CD4-positive, alpha-beta memory T cell (primary cell): ENCODE measurements at regions not wholly inside any gene's neighbourhood (a gene's known extent, or its start where the extent isn't known, plus 50 kb on each side); places are given as distances from the start of the nearest gene placed in this dataset.
A peak's percentile ranks its signal among the peaks of the same experiment; 100 is the strongest.

ENCODE experiments used
- CTCF ChIA-PET: fragments of 350-600 bp; sonication (Branson Sonifier 250); formaldehyde crosslinking; loops from one replicate; lab custom pipeline; 2021; ENCODE audit warnings: inconsistent platforms; ENCODE audit not compliant: partially characterized antibody; lab: Charles Lee
- POLR2A ChIA-PET: fragments of 350-600 bp; sonication (Branson Sonifier 250); formaldehyde crosslinking; loops from one replicate; lab custom pipeline; 2021; ENCODE audit not compliant: partially characterized antibody; lab: Charles Lee
- DNase-seq, 5 donors: peaks; one replicate each; pipeline versions ENCODE4 v3.0.0 to v3.0.0-alpha.2; 2020 to 2022; ENCODE audit warnings: mixed read lengths in 1 of 5
- H3K27ac ChIP-seq: one replicate; pipeline ENCODE4 v1.7.0; 2013; ENCODE audit warnings: low read depth, low read length
- H3K27me3 ChIP-seq: 2 replicates; pipeline ENCODE4 v1.7.0; 2013; ENCODE audit warnings: mild to moderate bottlenecking, low read length, moderate library complexity; ENCODE audit not compliant: insufficient read depth
- H3K36me3 ChIP-seq: 2 replicates; pipeline ENCODE4 v1.7.0; 2013; ENCODE audit warnings: mild to moderate bottlenecking, low read length, moderate library complexity; ENCODE audit not compliant: insufficient read depth
- H3K4me1 ChIP-seq: 2 replicates; pipeline ENCODE4 v1.7.0; 2013; ENCODE audit warnings: mild to moderate bottlenecking, low read length, moderate library complexity; ENCODE audit not compliant: insufficient read depth
- H3K4me3 ChIP-seq, 2 donors: one replicate each; pipeline ENCODE4 v1.7.0; 2013; ENCODE audit warnings: low read length in 2 of 2, mild to moderate bottlenecking in 1 of 2
- H3K9me3 ChIP-seq, 2 donors: one replicate each; pipeline ENCODE4 v1.7.0; 2013; ENCODE audit warnings: low read length in 2 of 2, control low read depth in 1 of 2; ENCODE audit not compliant: control insufficient read depth in 1 of 2
- H3K27ac Mint-ChIP-seq, 7 donors: one replicate each; pipeline ENCODE4 v1.8.0; 2020 to 2021; ENCODE audit warnings: mixed read lengths in 7 of 7, mild to moderate bottlenecking in 6 of 7, inconsistent platforms in 3 of 7, moderate library complexity in 3 of 7
- H3K27me3 Mint-ChIP-seq, 2 donors: one replicate each; pipeline ENCODE4 v1.8.0; 2020 to 2021; ENCODE audit warnings: mixed read lengths in 2 of 2
- H3K36me3 Mint-ChIP-seq, 2 donors: one replicate each; pipeline ENCODE4 v1.8.0; 2020 to 2021; ENCODE audit warnings: mixed read lengths in 2 of 2, inconsistent platforms in 1 of 2, mild to moderate bottlenecking in 1 of 2
- H3K4me1 Mint-ChIP-seq, 4 donors: one replicate each; pipeline ENCODE4 v1.8.0; 2020 to 2021; ENCODE audit warnings: mixed read lengths in 4 of 4, mild to moderate bottlenecking in 1 of 4
- H3K4me3 Mint-ChIP-seq, 8 donors: one replicate each; pipeline ENCODE4 v1.8.0; 2020 to 2021; ENCODE audit warnings: mixed read lengths in 8 of 8, mild to moderate bottlenecking in 7 of 8, moderate library complexity in 6 of 8, inconsistent platforms in 3 of 8
- H3K9me3 Mint-ChIP-seq, 8 donors: one replicate each; pipeline ENCODE4 v1.8.0; 2020 to 2021; ENCODE audit warnings: mixed read lengths in 8 of 8, mild to moderate bottlenecking in 5 of 8, inconsistent platforms in 3 of 8, moderate library complexity in 1 of 8
- intact Hi-C: fragments of 100-400 bp; cut with micrococcal nuclease; formaldehyde crosslinking; loops from one replicate; pipeline ENCODE4 v1.15.1; 2023

- peak overlapping the region; percentile 61 for H3K27ac ChIP-seq
- Mint-ChIP-seq H3K27ac (peak overlapping the region in 2 of 7 donors; percentile 81 to 95), H3K36me3 (peaks cover 0 to 22% of the 10 kb centered on the region in 2 donors), H3K27me3 (no peaks in the 10 kb centered on the region), H3K4me3 (peak overlapping the region in 2 of 8 donors; percentile 94 to 96), H3K4me1 (peaks cover 0 to 69% (median 8%) of the 10 kb centered on the region in 4 donors), H3K9me3 (no peaks in the 10 kb centered on the region)
- ChIA-PET CTCF (interaction anchor here (0.5 to 1.8 kb wide), 9 partner anchors 15 to 190 kb away, joined by 3 to 4 read pairs (median 3); no protein-coding TSS in a partner anchor), POLR2A (interaction anchor here (0.9 to 2.7 kb wide), 5 partner anchors 14 to 36 kb away, joined by 3 to 19 read pairs (median 7); no protein-coding TSS in a partner anchor)
- H3K9me3 ChIP-seq: no peaks in the 10 kb centered on the region
- no peak for DNase-seq
- H3K4me1 ChIP-seq: peaks cover 43% of the 10 kb centered on the region
- no peaks in the 10 kb centered on the region for H3K36me3 ChIP-seq
- intact Hi-C loops: no loop called here
- H3K4me3 ChIP-seq: peak overlapping the region; percentile 61
- no peaks in the 10 kb centered on the region for H3K27me3 ChIP-seq
Measured at GRCh38 chrY:7275751-7276150, 364.2 kb upstream of the AMELY start.

- DNase-seq: no peak
- no peaks in the 10 kb centered on the region for H3K36me3 ChIP-seq
- H3K9me3 ChIP-seq: no peaks in the 10 kb centered on the region
- H3K4me3 ChIP-seq: peak overlapping the region; percentile 61
- peak overlapping the region in 2 of 8 donors; percentile 94 to 96 for H3K4me3 Mint-ChIP-seq
- peak overlapping the region in 2 of 7 donors; percentile 81 to 95 for H3K27ac Mint-ChIP-seq
- intact Hi-C loops: no loop called here
- H3K27me3 ChIP-seq: no peaks in the 10 kb centered on the region
- H3K4me1 ChIP-seq: peaks cover 43% of the 10 kb centered on the region
- CTCF ChIA-PET: interaction anchor here (1.2 to 1.8 kb wide), 4 partner anchors 15 to 35 kb away, joined by 3 to 4 read pairs (median 4); no protein-coding TSS in a partner anchor
- H3K27me3 Mint-ChIP-seq: no peaks in the 10 kb centered on the region
- peaks cover 0 to 62% (median 8%) of the 10 kb centered on the region in 4 donors for H3K4me1 Mint-ChIP-seq
- peak overlapping the region; percentile 61 for H3K27ac ChIP-seq
- H3K9me3 Mint-ChIP-seq: no peaks in the 10 kb centered on the region
- peaks cover 0 to 19% of the 10 kb centered on the region in 2 donors for H3K36me3 Mint-ChIP-seq
- POLR2A ChIA-PET: interaction anchor here (0.6 to 2.7 kb wide), 5 partner anchors 15 to 65 kb away, joined by 3 to 19 read pairs (median 7); no protein-coding TSS in a partner anchor
Measured at GRCh38 chrY:7275014-7275413, 363.5 kb upstream of the AMELY start.

GRCh38 chrY:7274369-7274913 lies 362.9 kb upstream of the AMELY start:
- CTCF ChIA-PET: interaction anchor here (1.8 to 3.6 kb wide), 3 partner anchors 8 to 174 kb away, joined by 4 to 22 read pairs (median 6); no protein-coding TSS in a partner anchor
- DNase-seq: no peak
- Mint-ChIP-seq H3K4me1 (peaks cover 0 to 56% (median 7%) of the 10 kb centered on the region in 4 donors), H3K36me3 (peaks cover 0 to 16% of the 10 kb centered on the region in 2 donors), H3K9me3 (no peaks in the 10 kb centered on the region), H3K4me3 (peak overlapping the region in 2 of 8 donors; percentile 94 to 96), H3K27ac (peak overlapping the region in 2 of 7 donors; percentile 81 to 95), H3K27me3 (no peaks in the 10 kb centered on the region)
- H3K27ac ChIP-seq: peak overlapping the region; percentile 61
- intact Hi-C loops: loop anchor here (5.0 kb wide), 1 partner anchor 177 kb away; no protein-coding TSS in a partner anchor
- no peaks in the 10 kb centered on the region for H3K27me3 ChIP-seq
- peaks cover 39% of the 10 kb centered on the region for H3K4me1 ChIP-seq
- peak overlapping the region; percentile 23 to 61 for H3K4me3 ChIP-seq
- H3K9me3 ChIP-seq: no peaks in the 10 kb centered on the region
- POLR2A ChIA-PET: interaction anchor here (1.3 to 3.4 kb wide), 10 partner anchors 10 to 71 kb away, joined by 3 to 51 read pairs (median 8); no protein-coding TSS in a partner anchor
- no peaks in the 10 kb centered on the region for H3K36me3 ChIP-seq

- no peaks in the 10 kb centered on the region for H3K9me3 Mint-ChIP-seq
- intact Hi-C loops: loop anchor here (1.0 to 5.0 kb wide), 5 partner anchors 17 to 176 kb away; no protein-coding TSS in a partner anchor
- H3K27ac Mint-ChIP-seq: peak overlapping the region in 2 of 7 donors; percentile 97 to 98
- ChIA-PET POLR2A (interaction anchor here (0.8 to 3.4 kb wide), 20 partner anchors 11 to 189 kb away, joined by 3 to 51 read pairs (median 5); no protein-coding TSS in a partner anchor), CTCF (interaction anchor here (0.9 to 3.6 kb wide), 16 partner anchors 9 to 186 kb away, joined by 3 to 22 read pairs (median 4); no protein-coding TSS in a partner anchor)
- peaks cover 0 to 48% (median 5%) of the 10 kb centered on the region in 4 donors for H3K4me1 Mint-ChIP-seq
- Histone ChIP-seq H3K27ac (peak overlapping the region; percentile 63), H3K36me3 (no peaks in the 10 kb centered on the region), H3K4me1 (peaks cover 32% of the 10 kb centered on the region), H3K9me3 (no peaks in the 10 kb centered on the region), H3K4me3 (peak overlapping the region in 1 of 2 donors; percentile 66), H3K27me3 (no peaks in the 10 kb centered on the region)
- DNase-seq: peak in 1 of 5 donors; percentile 94
- H3K27me3 Mint-ChIP-seq: no peaks in the 10 kb centered on the region
- peaks cover 0 to 16% of the 10 kb centered on the region in 2 donors for H3K36me3 Mint-ChIP-seq
- H3K4me3 Mint-ChIP-seq: peak overlapping the region in 2 of 8 donors; percentile 95 to 96
Measured at GRCh38 chrY:7273587-7274203, 362.1 kb upstream of the AMELY start.

- peaks cover 0 to 16% of the 10 kb centered on the region in 2 donors for H3K36me3 Mint-ChIP-seq
- peak overlapping the region in 2 of 8 donors; percentile 95 to 96 for H3K4me3 Mint-ChIP-seq
- H3K4me1 Mint-ChIP-seq: peaks cover 0 to 45% (median 6%) of the 10 kb centered on the region in 4 donors
- CTCF ChIA-PET: interaction anchor here (0.9 to 3.6 kb wide), 22 partner anchors 9 to 187 kb away, joined by 3 to 22 read pairs (median 3); no protein-coding TSS in a partner anchor
- H3K36me3 ChIP-seq: no peaks in the 10 kb centered on the region
- peaks cover 28% of the 10 kb centered on the region for H3K4me1 ChIP-seq
- intact Hi-C loops: loop anchor here (1.0 to 5.0 kb wide), 5 partner anchors 18 to 175 kb away; no protein-coding TSS in a partner anchor
- H3K27ac Mint-ChIP-seq: peak overlapping the region in 2 of 7 donors; percentile 86 to 97
- DNase-seq: peak in 1 of 5 donors; percentile 56
- H3K27ac ChIP-seq: peak overlapping the region; percentile 63
- POLR2A ChIA-PET: interaction anchor here (0.8 to 3.4 kb wide), 20 partner anchors 11 to 187 kb away, joined by 3 to 51 read pairs (median 5); no protein-coding TSS in a partner anchor
- peak overlapping the region; percentile 36 to 66 for H3K4me3 ChIP-seq
- H3K27me3 Mint-ChIP-seq: no peaks in the 10 kb centered on the region
- H3K9me3 Mint-ChIP-seq: no peaks in the 10 kb centered on the region
- H3K27me3 ChIP-seq: no peaks in the 10 kb centered on the region
- H3K9me3 ChIP-seq: no peaks in the 10 kb centered on the region
Measured at GRCh38 chrY:7272556-7273195, 361.1 kb upstream of the AMELY start.

GRCh38 chrY:7263773-7264172 lies 352.2 kb upstream of the AMELY start:
- no peak for DNase-seq
- Mint-ChIP-seq H3K36me3 (no peaks in the 10 kb centered on the region), H3K27ac (no peak overlapping the region), H3K27me3 (no peaks in the 10 kb centered on the region), H3K9me3 (no peaks in the 10 kb centered on the region), H3K4me1 (peaks cover 0 to 12% (median 3%) of the 10 kb centered on the region in 4 donors), H3K4me3 (no peak overlapping the region)
- Histone ChIP-seq H3K27ac (no peak overlapping the region), H3K4me3 (no peak overlapping the region), H3K9me3 (no peaks in the 10 kb centered on the region), H3K4me1 (peaks cover 9% of the 10 kb centered on the region), H3K27me3 (no peaks in the 10 kb centered on the region), H3K36me3 (no peaks in the 10 kb centered on the region)
- intact Hi-C loops: no loop called here
- ChIA-PET CTCF (interaction anchor here (1.0 kb wide), 1 partner anchor 9 kb away, joined by 3 read pairs; no protein-coding TSS in a partner anchor), POLR2A (no interaction called here)
